ENCODE measurements at regions not wholly inside any gene's neighbourhood (a gene's known extent, or its start where the extent isn't known, plus 50 kb on each side); places are given as distances from the start of the nearest gene placed in this dataset.
A peak's percentile ranks its signal among the peaks of the same experiment; 100 is the strongest.

DNA sequence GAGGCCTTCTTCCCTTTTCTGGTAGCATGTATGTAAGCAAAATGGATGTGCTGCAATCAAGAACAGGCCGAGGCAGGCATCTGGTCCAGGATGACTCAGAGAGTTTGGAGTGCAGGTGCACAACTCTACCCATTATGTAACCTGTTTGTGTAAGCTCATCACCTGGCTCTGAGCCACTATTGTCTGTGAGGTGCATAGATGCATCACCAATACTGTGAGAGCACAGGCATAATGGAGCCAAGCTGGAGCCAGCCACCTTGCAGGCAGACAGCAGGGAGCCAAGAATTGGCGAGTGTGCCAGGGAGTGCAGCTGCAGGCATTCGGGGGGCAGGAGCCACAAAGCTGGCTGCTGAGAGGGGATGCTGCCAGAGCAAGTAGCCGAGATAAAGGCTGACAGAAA is 549.9 kb upstream of the RGS18 start:
- Histone ChIP-seq H3K23ac (ENCODE audit: low read depth, low read length) (no peak overlapping the region), H3K4me3 (ENCODE audit: insufficient read depth, low read depth, low read length) (no peak overlapping the region), H4K91ac (ENCODE audit: insufficient read depth, low read depth, low read length) (no peak overlapping the region), H3K4ac (ENCODE audit: low read depth, low read length) (no peak overlapping the region), H4K5ac (ENCODE audit: low read depth, low read length) (no peak overlapping the region), H2BK15ac (ENCODE audit: low read depth, low read length) (no peak overlapping the region), H3K27ac (ENCODE audit: insufficient read depth, low read length) (no peak overlapping the region), H3K9ac (ENCODE audit: low read depth, low read length) (no peak overlapping the region), H2AFZ (replicated peaks; ENCODE audit: low read length, poor library complexity) (no peak overlapping the region), H2AK5ac (ENCODE audit: low read depth, low read length) (no peak overlapping the region), H3K9me3 (ENCODE audit: control insufficient read depth, insufficient read depth, low read length) (no peaks in the 10 kb centered on the region), H2BK120ac (ENCODE audit: low read depth, low read length) (no peak overlapping the region), H2BK5ac (ENCODE audit: low read depth, low read length, poor library complexity, severe bottlenecking) (no peak overlapping the region), H2BK20ac (ENCODE audit: low read depth, low read length) (no peak overlapping the region), H3K14ac (replicated peaks; ENCODE audit: low read depth, low read length) (no peak overlapping the region), H3K79me1 (ENCODE audit: low read depth in 1 of 2, low read length in 2 of 2) (no peaks in the 10 kb centered on the region), H3K27me3 (ENCODE audit: control insufficient read depth, insufficient read depth, low read length) (no peaks in the 10 kb centered on the region), H3K36me3 (ENCODE audit: control insufficient read depth, insufficient read depth, low read length) (no peaks in the 10 kb centered on the region), H3K4me2 (ENCODE audit: low read depth, low read length) (no peak overlapping the region), H3K4me1 (ENCODE audit: control insufficient read depth, insufficient read depth, low read length) (no peaks in the 10 kb centered on the region), H4K8ac (ENCODE audit: low read depth in 2 of 2, low read length in 2 of 2) (no peak overlapping the region), H4K20me1 (ENCODE audit: insufficient read depth, low read length) (no peaks in the 10 kb centered on the region), H2AK9ac (replicated peaks; ENCODE audit: low read depth, low read length, poor library complexity) (no peak overlapping the region), H3K18ac (ENCODE audit: low read depth, low read length) (no peak overlapping the region), H3K9me1 (ENCODE audit: insufficient read depth, low read length) (no peaks in the 10 kb centered on the region), H3K56ac (ENCODE audit: extremely low read depth, insufficient read depth, low read length) (no peak overlapping the region)
- POLR2A ChIA-PET (ENCODE audit: unreplicated experiment): no interaction called here
- 93% methylated on average over 2 of the region's 4 CpGs; no CpG with 5 or more reads in 1 of the 2 experiments for WGBS, 2 experiments (ENCODE audit: extremely low coverage in 2 of 2, insufficient read length in 1 of 2)
- CTCF ChIA-PET: no interaction called here
- intact Hi-C loops (cut with micrococcal nuclease) (no loop called here), dilution Hi-C loops (cut with HindIII; ENCODE audit: low sequenced_read_pairs, unreplicated experiment) (no loop called here), in situ Hi-C loops (cut with MboI; ENCODE audit: low sequenced_read_pairs) (no loop called here)
- TF ChIP-seq SMC3 (IDR thresholded peaks at IDR 0.05; ENCODE audit: low read depth, low read length) (no peak), ELK1 (IDR thresholded peaks at IDR 0.05; ENCODE audit: borderline replicate concordance, low read depth, low read length) (no peak), MXI1 (IDR thresholded peaks at IDR 0.05; ENCODE audit: borderline replicate concordance, low read depth, low read length) (no peak), BHLHE40 (IDR thresholded peaks at IDR 0.05; ENCODE audit: low read depth, low read length) (no peak), RAD21 (IDR thresholded peaks at IDR 0.05; ENCODE audit: low read length) (no peak), MAFK (IDR thresholded peaks at IDR 0.05; ENCODE audit: low read depth, low read length) (no peak), POLR2A (IDR thresholded peaks at IDR 0.05; ENCODE audit: low read depth, low read length) (no peak), CHD1 (IDR thresholded peaks at IDR 0.05; ENCODE audit: low read depth, low read length) (no peak), RFX5 (IDR thresholded peaks at IDR 0.05; ENCODE audit: low read depth, low read length) (no peak), USF2 (IDR thresholded peaks at IDR 0.05; ENCODE audit: low read depth, low read length) (no peak), MAZ (IDR thresholded peaks at IDR 0.05; ENCODE audit: borderline replicate concordance, low read depth, low read length) (no peak), RCOR1 (IDR thresholded peaks at IDR 0.05; ENCODE audit: insufficient replicate concordance, low read length) (no peak), FOS (IDR thresholded peaks at IDR 0.05; ENCODE audit: low read depth, low read length) (no peak)
- TF ChIP-seq, protein P1, sequence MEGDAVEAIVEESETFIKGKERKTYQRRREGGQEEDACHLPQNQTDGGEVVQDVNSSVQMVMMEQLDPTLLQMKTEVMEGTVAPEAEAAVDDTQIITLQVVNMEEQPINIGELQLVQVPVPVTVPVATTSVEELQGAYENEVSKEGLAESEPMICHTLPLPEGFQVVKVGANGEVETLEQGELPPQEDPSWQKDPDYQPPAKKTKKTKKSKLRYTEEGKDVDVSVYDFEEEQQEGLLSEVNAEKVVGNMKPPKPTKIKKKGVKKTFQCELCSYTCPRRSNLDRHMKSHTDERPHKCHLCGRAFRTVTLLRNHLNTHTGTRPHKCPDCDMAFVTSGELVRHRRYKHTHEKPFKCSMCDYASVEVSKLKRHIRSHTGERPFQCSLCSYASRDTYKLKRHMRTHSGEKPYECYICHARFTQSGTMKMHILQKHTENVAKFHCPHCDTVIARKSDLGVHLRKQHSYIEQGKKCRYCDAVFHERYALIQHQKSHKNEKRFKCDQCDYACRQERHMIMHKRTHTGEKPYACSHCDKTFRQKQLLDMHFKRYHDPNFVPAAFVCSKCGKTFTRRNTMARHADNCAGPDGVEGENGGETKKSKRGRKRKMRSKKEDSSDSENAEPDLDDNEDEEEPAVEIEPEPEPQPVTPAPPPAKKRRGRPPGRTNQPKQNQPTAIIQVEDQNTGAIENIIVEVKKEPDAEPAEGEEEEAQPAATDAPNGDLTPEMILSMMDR (conservative IDR thresholded peaks at IDR 0.05; ENCODE audit: low read depth, low read length): no peak
- no peak for ATAC-seq (ENCODE audit: low read depth)
- BruUV-seq (replicated peaks): no TSS peak
- DNase-seq: peak; percentile 7

All from IMR-90 (cell line).